HG03354 (cell line): ENCODE measurements at regions not wholly inside any gene's neighbourhood (a gene's known extent, or its start where the extent isn't known, plus 50 kb on each side); places are given as distances from the start of the nearest gene placed in this dataset.
"Not testable (repeated sequence)": the region's sequence is repeated elsewhere in the genome, so short reads cannot be mapped to it uniquely, and the experiment has no call there.

ENCODE experiments used
- ATAC-seq: cut with Tn5 transposase; IDR thresholded peaks from one replicate; pipeline ENCODE4 v1.9.1; 2021; ENCODE audit warnings: mild to moderate bottlenecking; ENCODE audit not compliant: unreplicated experiment, poor library complexity, severe bottlenecking

GRCh38 chr14:65954942-65955341 is 531.2 kb upstream of the CCDC196 start:
- ATAC-seq, result no peak

GRCh38 chr14:65957631-65958205 is 528.5 kb upstream of the CCDC196 start:
- no peak for ATAC-seq

GRCh38 chr14:65958664-65959562 is 527.3 kb upstream of the CCDC196 start:
- peak; percentile 57 for ATAC-seq

GRCh38 chr14:65959563-65960024 is 526.6 kb upstream of the CCDC196 start:
- peak; percentile 91 for ATAC-seq

GRCh38 chr14:65961004-65961403 is 525.2 kb upstream of the CCDC196 start:
- ATAC-seq, result peak; percentile 45

- no peak for ATAC-seq
These were observed 523.2 kb upstream of the CCDC196 start for GRCh38 chr14:65962952-65963351.

- no peak for ATAC-seq
These were observed 521.8 kb upstream of the CCDC196 start for GRCh38 chr14:65964366-65964765.

GRCh38 chr14:65966188-65966587 is 520.0 kb upstream of the CCDC196 start:
- no peak for ATAC-seq

- ATAC-seq, result no peak
These were observed 513.8 kb upstream of the CCDC196 start for GRCh38 chr14:65972346-65972870.

GRCh38 chr14:65972891-65973290 is 513.3 kb upstream of the CCDC196 start:
- no peak for ATAC-seq

- ATAC-seq, result no peak
These were observed 510.3 kb upstream of the CCDC196 start for GRCh38 chr14:65975865-65976264.

GRCh38 chr14:65976761-65977404 is 509.3 kb upstream of the CCDC196 start:
- no peak for ATAC-seq

- ATAC-seq, result no peak
These were observed 504.9 kb upstream of the CCDC196 start for GRCh38 chr14:65981192-65981843.

GRCh38 chr14:65986041-65986440 is 500.1 kb upstream of the CCDC196 start:
- no peak for ATAC-seq

- no peak for ATAC-seq
These were observed 496.2 kb upstream of the CCDC196 start for GRCh38 chr14:65989981-65990380.

- ATAC-seq, result no peak
These were observed 495.1 kb upstream of the CCDC196 start for GRCh38 chr14:65991104-65991503.

- not testable (repeated sequence) for ATAC-seq
These were observed 494.2 kb upstream of the CCDC196 start for GRCh38 chr14:65991935-65992334.

GRCh38 chr14:65993103-65993502 is 493.1 kb upstream of the CCDC196 start:
- no peak for ATAC-seq

GRCh38 chr14:65993996-65994395 is 492.2 kb upstream of the CCDC196 start:
- no peak for ATAC-seq

- no peak for ATAC-seq
These were observed 488.8 kb upstream of the CCDC196 start for GRCh38 chr14:65997347-65997746.
